Activated naive CD4-positive, alpha-beta T cell treated with anti-CD3 and anti-CD28 coated beads, Interleukin-2, amount 50 U/mL, for 24 hours (primary cell): ENCODE measurements at regions not wholly inside any gene's neighbourhood (a gene's known extent, or its start where the extent isn't known, plus 50 kb on each side); places are given as distances from the start of the nearest gene placed in this dataset.

Source experiments
- H3K27ac Mint-ChIP-seq: one replicate; pipeline ENCODE4 v1.8.0; 2021; ENCODE audit warnings: mild to moderate bottlenecking, mixed read lengths
- H3K27me3 Mint-ChIP-seq: one replicate; pipeline ENCODE4 v1.8.0; 2021; ENCODE audit warnings: mixed read lengths
- H3K36me3 Mint-ChIP-seq: one replicate; pipeline ENCODE4 v1.8.0; 2021; ENCODE audit warnings: mixed read lengths
- H3K4me1 Mint-ChIP-seq: one replicate; pipeline ENCODE4 v1.8.0; 2021; ENCODE audit warnings: mixed read lengths
- H3K4me3 Mint-ChIP-seq: one replicate; pipeline ENCODE4 v1.8.0; 2021; ENCODE audit warnings: mild to moderate bottlenecking, mixed read lengths
- H3K9me3 Mint-ChIP-seq: one replicate; pipeline ENCODE4 v1.8.0; 2021; ENCODE audit warnings: mixed read lengths

GRCh38 chr10:4670737-4671136 lies 155.3 kb upstream of the AKR1E2 start:
- Mint-ChIP-seq H3K36me3 (peaks cover 2% of the 10 kb centered on the region), H3K27ac (no peak overlapping the region), H3K27me3 (peaks cover 17% of the 10 kb centered on the region), H3K4me1 (no peaks in the 10 kb centered on the region), H3K9me3 (no peaks in the 10 kb centered on the region), H3K4me3 (no peak overlapping the region)

- Mint-ChIP-seq H3K36me3 (peaks cover 2% of the 10 kb centered on the region), H3K4me1 (no peaks in the 10 kb centered on the region), H3K9me3 (no peaks in the 10 kb centered on the region), H3K27me3 (peaks cover 11% of the 10 kb centered on the region), H3K27ac (no peak overlapping the region), H3K4me3 (no peak overlapping the region)
Observed at GRCh38 chr10:4669585-4669984, 156.4 kb upstream of the AKR1E2 start.

- H3K36me3 Mint-ChIP-seq = no peaks in the 10 kb centered on the region
- no peak overlapping the region for H3K4me3 Mint-ChIP-seq
- H3K27me3 Mint-ChIP-seq = no peaks in the 10 kb centered on the region
- no peak overlapping the region for H3K27ac Mint-ChIP-seq
- H3K4me1 Mint-ChIP-seq = no peaks in the 10 kb centered on the region
- H3K9me3 Mint-ChIP-seq = no peaks in the 10 kb centered on the region
Observed at GRCh38 chr10:4663162-4663992, 162.6 kb upstream of the AKR1E2 start.

- Mint-ChIP-seq H3K4me3 (no peak overlapping the region), H3K9me3 (no peaks in the 10 kb centered on the region), H3K27me3 (no peaks in the 10 kb centered on the region), H3K36me3 (no peaks in the 10 kb centered on the region), H3K4me1 (no peaks in the 10 kb centered on the region), H3K27ac (no peak overlapping the region)
Observed at GRCh38 chr10:4662576-4663161, 163.3 kb upstream of the AKR1E2 start.

GRCh38 chr10:4661511-4662255 lies 164.3 kb upstream of the AKR1E2 start:
- Mint-ChIP-seq H3K27me3 (no peaks in the 10 kb centered on the region), H3K4me3 (no peak overlapping the region), H3K4me1 (peaks cover 2% of the 10 kb centered on the region), H3K36me3 (no peaks in the 10 kb centered on the region), H3K27ac (no peak overlapping the region), H3K9me3 (no peaks in the 10 kb centered on the region)

- H3K4me1 Mint-ChIP-seq = peaks cover 5% of the 10 kb centered on the region
- H3K27ac Mint-ChIP-seq = no peak overlapping the region
- H3K4me3 Mint-ChIP-seq = no peak overlapping the region
- no peaks in the 10 kb centered on the region for H3K36me3 Mint-ChIP-seq
- H3K9me3 Mint-ChIP-seq = no peaks in the 10 kb centered on the region
- H3K27me3 Mint-ChIP-seq = no peaks in the 10 kb centered on the region
Observed at GRCh38 chr10:4658777-4659176, 167.2 kb upstream of the AKR1E2 start.

- no peak overlapping the region for H3K27ac Mint-ChIP-seq
- no peaks in the 10 kb centered on the region for H3K9me3 Mint-ChIP-seq
- no peaks in the 10 kb centered on the region for H3K36me3 Mint-ChIP-seq
- no peaks in the 10 kb centered on the region for H3K27me3 Mint-ChIP-seq
- peaks cover 24% of the 10 kb centered on the region for H3K4me1 Mint-ChIP-seq
- no peak overlapping the region for H3K4me3 Mint-ChIP-seq
Observed at GRCh38 chr10:4656576-4657194, 169.3 kb upstream of the AKR1E2 start.

GRCh38 chr10:4655879-4656278 lies 170.1 kb upstream of the AKR1E2 start:
- Mint-ChIP-seq H3K27me3 (no peaks in the 10 kb centered on the region), H3K4me3 (no peak overlapping the region), H3K9me3 (no peaks in the 10 kb centered on the region)

GRCh38 chr10:4655406-4655805 lies 170.6 kb upstream of the AKR1E2 start:
- Mint-ChIP-seq H3K27me3 (no peaks in the 10 kb centered on the region), H3K4me1 (peaks cover 34% of the 10 kb centered on the region), H3K9me3 (no peaks in the 10 kb centered on the region), H3K36me3 (no peaks in the 10 kb centered on the region), H3K27ac (peak overlapping the region; percentile 23), H3K4me3 (no peak overlapping the region)

More at GRCh38 chr10:4655879-4656278, 170.1 kb upstream of the AKR1E2 start:
- Mint-ChIP-seq H3K27ac (no peak overlapping the region), H3K4me1 (peaks cover 33% of the 10 kb centered on the region), H3K36me3 (no peaks in the 10 kb centered on the region)

- no peak overlapping the region for H3K27ac Mint-ChIP-seq
- no peaks in the 10 kb centered on the region for H3K36me3 Mint-ChIP-seq
- peaks cover 41% of the 10 kb centered on the region for H3K4me1 Mint-ChIP-seq
- H3K9me3 Mint-ChIP-seq = no peaks in the 10 kb centered on the region
- no peak overlapping the region for H3K4me3 Mint-ChIP-seq
- no peaks in the 10 kb centered on the region for H3K27me3 Mint-ChIP-seq
Observed at GRCh38 chr10:4654496-4654895, 171.5 kb upstream of the AKR1E2 start.

GRCh38 chr10:4653160-4653559 lies 172.8 kb upstream of the AKR1E2 start:
- Mint-ChIP-seq H3K27ac (peak overlapping the region; percentile 86), H3K4me3 (no peak overlapping the region), H3K4me1 (peaks cover 41% of the 10 kb centered on the region), H3K9me3 (no peaks in the 10 kb centered on the region), H3K36me3 (peaks cover 2% of the 10 kb centered on the region), H3K27me3 (no peaks in the 10 kb centered on the region)

GRCh38 chr10:4652111-4653010 lies 173.6 kb upstream of the AKR1E2 start:
- Mint-ChIP-seq H3K36me3 (peaks cover 2% of the 10 kb centered on the region), H3K9me3 (no peaks in the 10 kb centered on the region), H3K4me3 (peak overlapping the region; percentile 71), H3K4me1 (peaks cover 43% of the 10 kb centered on the region), H3K27ac (peak overlapping the region; percentile 96), H3K27me3 (no peaks in the 10 kb centered on the region)

GRCh38 chr10:4651404-4652037 lies 174.5 kb upstream of the AKR1E2 start:
- no peaks in the 10 kb centered on the region for H3K27me3 Mint-ChIP-seq
- H3K27ac Mint-ChIP-seq = peak overlapping the region; percentile 96
- H3K9me3 Mint-ChIP-seq = no peaks in the 10 kb centered on the region
- peaks cover 43% of the 10 kb centered on the region for H3K4me1 Mint-ChIP-seq
- peak overlapping the region; percentile 71 for H3K4me3 Mint-ChIP-seq
- peaks cover 2% of the 10 kb centered on the region for H3K36me3 Mint-ChIP-seq

GRCh38 chr10:4650582-4650981 lies 175.4 kb upstream of the AKR1E2 start:
- no peaks in the 10 kb centered on the region for H3K27me3 Mint-ChIP-seq
- no peak overlapping the region for H3K4me3 Mint-ChIP-seq
- peaks cover 2% of the 10 kb centered on the region for H3K36me3 Mint-ChIP-seq
- no peaks in the 10 kb centered on the region for H3K9me3 Mint-ChIP-seq
- peaks cover 43% of the 10 kb centered on the region for H3K4me1 Mint-ChIP-seq
- no peak overlapping the region for H3K27ac Mint-ChIP-seq
